H9 (cell line): ENCODE measurements at regions not wholly inside any gene's neighbourhood (a gene's known extent, or its start where the extent isn't known, plus 50 kb on each side); places are given as distances from the start of the nearest gene placed in this dataset.

ENCODE experiments used
- DNase-seq: peaks from one replicate; pipeline ENCODE4 v3.0.0-alpha.2; 2017
- H2AFZ ChIP-seq: one replicate; pipeline ENCODE4 v1.6.1; 2013; ENCODE audit warnings: mild to moderate bottlenecking, low read length, control low read depth, moderate library complexity
- H2AK5ac ChIP-seq: 2 replicates; pipeline ENCODE4 v1.6.1; 2013; ENCODE audit warnings: low read length, control low read depth, mixed read lengths; ENCODE audit not compliant: insufficient read length
- H2BK120ac ChIP-seq: one replicate; pipeline ENCODE4 v1.6.1; 2013; ENCODE audit warnings: low read depth, mild to moderate bottlenecking, low read length, control low read depth, inconsistent platforms; ENCODE audit not compliant: poor library complexity, severe bottlenecking
- H2BK12ac ChIP-seq: 2 replicates; pipeline ENCODE4 v1.6.1; 2013; ENCODE audit warnings: low read length, control low read depth, mixed read lengths, low read depth; ENCODE audit not compliant: insufficient read length
- H2BK15ac ChIP-seq: 2 replicates; pipeline ENCODE4 v1.6.1; 2013; ENCODE audit warnings: low read depth, low read length, control low read depth
- H2BK20ac ChIP-seq: one replicate; pipeline ENCODE4 v1.6.1; 2013; ENCODE audit warnings: low read depth, mild to moderate bottlenecking, low read length, control low read depth, inconsistent platforms; ENCODE audit not compliant: poor library complexity, severe bottlenecking
- H2BK5ac ChIP-seq: 2 replicates; pipeline ENCODE4 v1.6.1; 2013; ENCODE audit warnings: low read length, control low read depth, mixed read lengths; ENCODE audit not compliant: insufficient read length
- H3K14ac ChIP-seq: 2 replicates; pipeline ENCODE4 v1.6.1; 2013; ENCODE audit warnings: low read length, control low read depth; ENCODE audit not compliant: insufficient read depth
- H3K18ac ChIP-seq: 2 replicates; pipeline ENCODE4 v1.6.1; 2013; ENCODE audit warnings: low read depth, mild to moderate bottlenecking, mixed read lengths, low read length, control low read depth; ENCODE audit not compliant: insufficient read length
- H3K23ac ChIP-seq: 2 replicates; pipeline ENCODE4 v1.6.1; 2013; ENCODE audit warnings: low read length, control low read depth, mixed read lengths, low read depth; ENCODE audit not compliant: insufficient read length
- H3K23me2 ChIP-seq: 2 replicates; pipeline ENCODE4 v1.6.1; 2013; ENCODE audit warnings: low read depth, mild to moderate bottlenecking, mixed read lengths, low read length, control low read depth; ENCODE audit not compliant: insufficient read length, poor library complexity, severe bottlenecking
- H3K27ac ChIP-seq: 2 replicates; pipeline ENCODE4 v1.5.1; 2013; ENCODE audit warnings: low read length, control low read depth, mixed read lengths, low read depth; ENCODE audit not compliant: insufficient read length
- H3K27me3 ChIP-seq: 2 replicates; pipeline ENCODE4 v1.6.1; 2013; ENCODE audit warnings: low read length, control low read depth, inconsistent platforms; ENCODE audit not compliant: insufficient read depth
- H3K4ac ChIP-seq: 2 replicates; pipeline ENCODE4 v1.6.1; 2013; ENCODE audit warnings: low read depth, mild to moderate bottlenecking, control low read depth, inconsistent platforms, low read length, moderate library complexity
- H3K4me1 ChIP-seq: 2 replicates; pipeline ENCODE4 v1.6.1; 2013; ENCODE audit warnings: low read length, control low read depth, inconsistent platforms; ENCODE audit not compliant: insufficient read depth
- H3K4me2 ChIP-seq: 2 replicates; pipeline ENCODE4 v1.6.1; 2013; ENCODE audit warnings: low read length, control low read depth, mixed read lengths; ENCODE audit not compliant: insufficient read length, insufficient read depth
- H3K56ac ChIP-seq: 2 replicates; pipeline ENCODE4 v1.6.1; 2013; ENCODE audit warnings: low read depth, mild to moderate bottlenecking, mixed read lengths, low read length, control low read depth; ENCODE audit not compliant: insufficient read length
- H3K79me1 ChIP-seq: 2 replicates; pipeline ENCODE4 v1.6.1; 2013; ENCODE audit warnings: low read depth, mild to moderate bottlenecking, moderate library complexity, low read length, control low read depth, inconsistent platforms; ENCODE audit not compliant: insufficient read depth, poor library complexity, severe bottlenecking
- H3K79me2 ChIP-seq: 2 replicates; pipeline ENCODE4 v1.6.1; 2013; ENCODE audit warnings: low read length, control low read depth, inconsistent platforms; ENCODE audit not compliant: insufficient read depth
- H3K9ac ChIP-seq: 2 replicates; pipeline ENCODE4 v1.6.1; 2013; ENCODE audit warnings: low read length, control low read depth, mixed read lengths; ENCODE audit not compliant: insufficient read length; ENCODE audit errors: extremely low read depth
- H3K9me3 ChIP-seq: one replicate; pipeline ENCODE4 v1.6.1; 2013; ENCODE audit warnings: low read depth, low read length, inconsistent platforms; ENCODE audit not compliant: control insufficient read depth
- H3T11ph ChIP-seq: one replicate; pipeline ENCODE4 v1.6.1; 2013; ENCODE audit warnings: mild to moderate bottlenecking, low read length, control low read depth, inconsistent platforms
- H4K20me1 ChIP-seq: one replicate; pipeline ENCODE4 v1.6.1; 2013; ENCODE audit not compliant: control insufficient read depth, insufficient read length, insufficient read depth
- H4K5ac ChIP-seq: 2 replicates; pipeline ENCODE4 v1.6.1; 2013; ENCODE audit warnings: low read depth, mild to moderate bottlenecking, mixed read lengths, low read length, control low read depth; ENCODE audit not compliant: insufficient read length
- H4K8ac ChIP-seq: replicated peaks from 2 replicates; pipeline ENCODE4 v1.6.1; 2013; ENCODE audit warnings: low read length, control low read depth, mixed read lengths, low read depth; ENCODE audit not compliant: insufficient read length
- H4K91ac ChIP-seq: 2 replicates; pipeline ENCODE4 v1.6.1; 2013; ENCODE audit warnings: low read depth, mild to moderate bottlenecking, moderate library complexity, mixed read lengths, low read length, control low read depth; ENCODE audit not compliant: insufficient read length
- H3K27ac Mint-ChIP-seq, 3 experiments: 2 replicates in 2 of 3; 3 replicates in 1 of 3; pipeline ENCODE4 v1.8.0; 2020 to 2021; ENCODE audit warnings: mixed read lengths in 3 of 3, mild to moderate bottlenecking in 1 of 3, moderate library complexity in 1 of 3
- H3K27me3 Mint-ChIP-seq: 2 replicates; pipeline ENCODE4 v1.8.0; 2021; ENCODE audit warnings: low read depth, mild to moderate bottlenecking, moderate library complexity, mixed read lengths
- H3K36me3 Mint-ChIP-seq, 3 experiments: 2 replicates in 2 of 3; 3 replicates in 1 of 3; pipeline ENCODE4 v1.8.0; 2020 to 2021; ENCODE audit warnings: low read depth in 3 of 3, mixed read lengths in 3 of 3; ENCODE audit not compliant: insufficient read depth in 1 of 3
- H3K4me1 Mint-ChIP-seq, 2 experiments: 2 replicates each; pipeline ENCODE4 v1.8.0; 2020; ENCODE audit warnings: mixed read lengths in 2 of 2
- H3K4me3 Mint-ChIP-seq, 2 experiments: 2 replicates in 1 of 2; 3 replicates in 1 of 2; pipeline ENCODE4 v1.8.0; 2020 to 2021; ENCODE audit warnings: mild to moderate bottlenecking in 2 of 2, mixed read lengths in 2 of 2, moderate library complexity in 1 of 2
- H3K9me3 Mint-ChIP-seq, 2 experiments: 2 replicates in 1 of 2; 3 replicates in 1 of 2; pipeline ENCODE4 v1.8.0; 2020; ENCODE audit warnings: mild to moderate bottlenecking in 2 of 2, mixed read lengths in 2 of 2, moderate library complexity in 1 of 2
- WGBS: extraction: QIAGEN DNeasy Blood & Tissue Kit; methylation state at CpG from one replicate; pipeline ENCODE4 v1.1.7; 2013; ENCODE audit warnings: missing lambda C conversion rate, low lambda C conversion rate, mixed read lengths; ENCODE audit not compliant: insufficient read length; ENCODE audit errors: extremely low coverage; 5-methylcytosine and 5-hydroxymethylcytosine counted together
- TF ChIP-seq, protein P1 (sequence below): fragments of 200-600 bp; sonication (generic); conservative IDR thresholded peaks from 3 replicates; pipeline ENCODE4 v1.8.0; 2021; ENCODE audit warnings: antibody characterized with exemption, mild to moderate bottlenecking

GRCh38 chr4:97208749-97209148, 934.5 kb downstream of the STPG2 start:
- Histone ChIP-seq H2BK20ac (no peak overlapping the region), H3K9ac (no peak overlapping the region), H4K8ac (no peak overlapping the region), H2BK5ac (no peak overlapping the region), H2AK5ac (no peak overlapping the region), H2AFZ (no peak overlapping the region), H3K23ac (no peak overlapping the region), H3K79me1 (no peaks in the 10 kb centered on the region), H2BK15ac (no peak overlapping the region), H3K9me3 (no peaks in the 10 kb centered on the region), H3T11ph (no peak overlapping the region), H3K79me2 (no peaks in the 10 kb centered on the region), H4K5ac (no peak overlapping the region), H3K4me2 (no peak overlapping the region), H3K4me1 (no peaks in the 10 kb centered on the region), H3K27me3 (no peaks in the 10 kb centered on the region), H4K91ac (no peak overlapping the region), H3K14ac (no peak overlapping the region), H3K27ac (no peak overlapping the region), H4K20me1 (no peaks in the 10 kb centered on the region), H3K56ac (no peak overlapping the region), H2BK12ac (no peak overlapping the region), H3K4ac (no peak overlapping the region), H2BK120ac (no peak overlapping the region), H3K23me2 (no peaks in the 10 kb centered on the region), H3K18ac (no peak overlapping the region)
- no peak for DNase-seq
- H3K36me3 Mint-ChIP-seq: no peaks in the 10 kb centered on the region; a peak in 1 of 7 replicates
- H3K9me3 Mint-ChIP-seq: no peaks in the 10 kb centered on the region
- H3K27me3 Mint-ChIP-seq: no peaks in the 10 kb centered on the region
- H3K4me1 Mint-ChIP-seq: peaks cover 9 to 12% of the 10 kb centered on the region in 2 experiments
- no CpG with 5 or more reads among the region's 1 CpG for WGBS
- no peak overlapping the region for H3K4me3 Mint-ChIP-seq
- H3K27ac Mint-ChIP-seq: no peak overlapping the region
- TF ChIP-seq, protein P1, sequence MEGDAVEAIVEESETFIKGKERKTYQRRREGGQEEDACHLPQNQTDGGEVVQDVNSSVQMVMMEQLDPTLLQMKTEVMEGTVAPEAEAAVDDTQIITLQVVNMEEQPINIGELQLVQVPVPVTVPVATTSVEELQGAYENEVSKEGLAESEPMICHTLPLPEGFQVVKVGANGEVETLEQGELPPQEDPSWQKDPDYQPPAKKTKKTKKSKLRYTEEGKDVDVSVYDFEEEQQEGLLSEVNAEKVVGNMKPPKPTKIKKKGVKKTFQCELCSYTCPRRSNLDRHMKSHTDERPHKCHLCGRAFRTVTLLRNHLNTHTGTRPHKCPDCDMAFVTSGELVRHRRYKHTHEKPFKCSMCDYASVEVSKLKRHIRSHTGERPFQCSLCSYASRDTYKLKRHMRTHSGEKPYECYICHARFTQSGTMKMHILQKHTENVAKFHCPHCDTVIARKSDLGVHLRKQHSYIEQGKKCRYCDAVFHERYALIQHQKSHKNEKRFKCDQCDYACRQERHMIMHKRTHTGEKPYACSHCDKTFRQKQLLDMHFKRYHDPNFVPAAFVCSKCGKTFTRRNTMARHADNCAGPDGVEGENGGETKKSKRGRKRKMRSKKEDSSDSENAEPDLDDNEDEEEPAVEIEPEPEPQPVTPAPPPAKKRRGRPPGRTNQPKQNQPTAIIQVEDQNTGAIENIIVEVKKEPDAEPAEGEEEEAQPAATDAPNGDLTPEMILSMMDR: no peak
